ENCODE measurements at regions not wholly inside any gene's neighbourhood (a gene's known extent, or its start where the extent isn't known, plus 50 kb on each side); places are given as distances from the start of the nearest gene placed in this dataset.
"Not testable (repeated sequence)": the region's sequence is repeated elsewhere in the genome, so short reads cannot be mapped to it uniquely, and the experiment has no call there.

- Histone ChIP-seq H3K4me3 (ENCODE audit: insufficient read depth, low read length) (no peak overlapping the region), H3K27ac (ENCODE audit: low read depth, low read length) (no peak overlapping the region), H3K4me1 (ENCODE audit: insufficient read depth, low read length) (no peaks in the 10 kb centered on the region), H3K27me3 (ENCODE audit: insufficient read depth, low read length) (no peaks in the 10 kb centered on the region), H3K4me2 (ENCODE audit: insufficient read depth, low read length) (no peak overlapping the region), H3K79me2 (ENCODE audit: insufficient read depth, low read length) (no peaks in the 10 kb centered on the region), H4K20me1 (ENCODE audit: insufficient read depth, low read length) (no peaks in the 10 kb centered on the region), H3K9me3 (ENCODE audit: low read depth, low read length) (no peaks in the 10 kb centered on the region), H2AFZ (ENCODE audit: low read length) (no peak overlapping the region), H3K36me3 (ENCODE audit: insufficient read depth, low read length) (no peaks in the 10 kb centered on the region)
- no peak for TF ChIP-seq CTCF (IDR thresholded peaks at IDR 0.05; ENCODE audit: extremely low read depth, low read depth, low read length)
- no peak for DNase-seq (ENCODE audit: insufficient read length, low spot score, missing footprints)
Measured at GRCh38 chr1:57536749-57537423, 113.0 kb upstream of the DAB1 start.

DNA sequence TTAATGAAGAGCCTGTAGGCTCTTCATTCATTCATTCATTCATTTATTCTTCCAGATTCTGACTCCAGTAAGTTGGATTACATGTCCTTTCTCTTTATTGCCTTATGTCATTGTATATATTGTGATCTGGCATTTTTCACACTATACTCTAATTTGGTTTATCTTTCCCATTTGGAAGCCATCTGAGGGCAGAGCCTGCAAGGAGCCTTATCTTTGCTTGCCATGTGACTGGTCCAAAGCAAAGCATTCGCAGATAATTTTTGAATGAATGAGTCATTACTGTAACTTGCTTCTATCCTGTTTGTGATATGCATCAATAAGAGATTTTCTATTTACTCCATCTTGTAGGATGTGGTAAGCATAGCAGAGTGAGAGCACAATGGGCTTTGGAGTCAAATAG, 108.4 kb upstream of the DAB1 start:
- no peaks in the 10 kb centered on the region for H3K36me3 ChIP-seq (ENCODE audit: insufficient read depth, low read length)
- DNase-seq (ENCODE audit: insufficient read length, low spot score, missing footprints), result no peak
- H3K27me3 ChIP-seq (ENCODE audit: insufficient read depth, low read length), result no peaks in the 10 kb centered on the region
- no peaks in the 10 kb centered on the region for H3K79me2 ChIP-seq (ENCODE audit: insufficient read depth, low read length)
- H3K4me2 ChIP-seq (ENCODE audit: insufficient read depth, low read length), result no peak overlapping the region
- H2AFZ ChIP-seq (ENCODE audit: low read length), result no peak overlapping the region
- no peak for TF ChIP-seq CTCF (IDR thresholded peaks at IDR 0.05; ENCODE audit: extremely low read depth, low read depth, low read length)
- H3K27ac ChIP-seq (ENCODE audit: low read depth, low read length), result no peak overlapping the region
- H3K4me3 ChIP-seq (ENCODE audit: insufficient read depth, low read length), result no peak overlapping the region
- no peaks in the 10 kb centered on the region for H3K9me3 ChIP-seq (ENCODE audit: low read depth, low read length)
- H3K4me1 ChIP-seq (ENCODE audit: insufficient read depth, low read length), result no peaks in the 10 kb centered on the region
- H4K20me1 ChIP-seq (ENCODE audit: insufficient read depth, low read length), result no peaks in the 10 kb centered on the region

DNA sequence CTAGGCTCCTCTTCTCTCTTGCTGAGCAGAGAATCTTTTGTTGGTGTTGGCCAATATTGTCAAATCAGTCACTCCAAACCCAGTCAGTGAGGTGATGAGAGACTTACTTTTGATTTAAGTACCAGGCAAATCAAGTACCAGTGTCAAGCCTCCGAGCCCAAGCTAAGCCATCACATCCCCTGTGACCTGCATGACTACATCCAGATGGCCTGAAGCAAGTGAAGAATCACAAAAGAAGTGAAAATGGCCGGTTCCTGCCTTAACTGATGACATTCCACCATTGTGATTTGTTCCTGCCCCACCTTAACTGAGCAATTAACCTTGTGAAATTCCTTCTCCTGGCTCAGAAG, 107.0 kb upstream of the DAB1 start:
- H3K4me3 ChIP-seq (ENCODE audit: insufficient read depth, low read length); H3K4me1 ChIP-seq (ENCODE audit: insufficient read depth, low read length); H3K36me3 ChIP-seq (ENCODE audit: insufficient read depth, low read length); DNase-seq (ENCODE audit: insufficient read length, low spot score, missing footprints); H4K20me1 ChIP-seq (ENCODE audit: insufficient read depth, low read length); H3K27me3 ChIP-seq (ENCODE audit: insufficient read depth, low read length); H3K79me2 ChIP-seq (ENCODE audit: insufficient read depth, low read length); H2AFZ ChIP-seq (ENCODE audit: low read length); H3K4me2 ChIP-seq (ENCODE audit: insufficient read depth, low read length); H3K9me3 ChIP-seq (ENCODE audit: low read depth, low read length); H3K27ac ChIP-seq (ENCODE audit: low read depth, low read length): not testable (repeated sequence)

- Histone ChIP-seq H3K36me3 (ENCODE audit: insufficient read depth, low read length) (no peaks in the 10 kb centered on the region), H3K9me3 (ENCODE audit: low read depth, low read length) (no peaks in the 10 kb centered on the region), H3K4me1 (ENCODE audit: insufficient read depth, low read length) (no peaks in the 10 kb centered on the region), H3K4me2 (ENCODE audit: insufficient read depth, low read length) (no peak overlapping the region), H2AFZ (ENCODE audit: low read length) (no peak overlapping the region), H3K27ac (ENCODE audit: low read depth, low read length) (no peak overlapping the region), H3K27me3 (ENCODE audit: insufficient read depth, low read length) (no peaks in the 10 kb centered on the region), H4K20me1 (ENCODE audit: insufficient read depth, low read length) (no peaks in the 10 kb centered on the region), H3K79me2 (ENCODE audit: insufficient read depth, low read length) (no peaks in the 10 kb centered on the region), H3K4me3 (ENCODE audit: insufficient read depth, low read length) (no peak overlapping the region)
- TF ChIP-seq CTCF (IDR thresholded peaks at IDR 0.05; ENCODE audit: extremely low read depth, low read depth, low read length), result no peak
- DNase-seq (ENCODE audit: insufficient read length, low spot score, missing footprints), result no peak
Measured at GRCh38 chr1:57530206-57530910, 106.5 kb upstream of the DAB1 start.
